Esophagus muscularis mucosa (tissue), 4 donors: ENCODE measurements at regions not wholly inside any gene's neighbourhood (a gene's known extent, or its start where the extent isn't known, plus 50 kb on each side); places are given as distances from the start of the nearest gene placed in this dataset.

Experiments used
- CTCF ChIP-seq, 3 experiments: fragments of 200-600 bp in 2 of 3; fragments of 450-650 bp in 1 of 3; sonication (generic) in 2 of 3; IDR thresholded peaks; one replicate each; pipeline ENCODE4 v1.5.1; 2017 to 2019; ENCODE audit warnings: antibody characterized with exemption in 3 of 3, mild to moderate bottlenecking in 2 of 3, moderate library complexity in 1 of 3
- EP300 ChIP-seq: sonication (generic); formaldehyde crosslinking; IDR thresholded peaks from one replicate; pipeline ENCODE4 v1.6.1; 2017; ENCODE audit warnings: antibody characterized with exemption
- POLR2A ChIP-seq: fragments of 450-650 bp; IDR thresholded peaks from one replicate; pipeline ENCODE4 v1.6.1; 2017; ENCODE audit warnings: antibody characterized with exemption, moderate library complexity, mild to moderate bottlenecking, low read depth
- POLR2AphosphoS5 ChIP-seq, 2 donors: sonication (generic); formaldehyde crosslinking; IDR thresholded peaks; one replicate each; pipeline ENCODE4 v1.6.1; 2017; ENCODE audit warnings: antibody characterized with exemption in 2 of 2

- TF ChIP-seq CTCF (IDR thresholded peaks at IDR 0.05) (no peak), EP300 (no peak), POLR2A (no peak), POLR2AphosphoS5 (IDR thresholded peaks at IDR 0.05) (no peak)
These were observed 138.2 kb upstream of the NCOR2 start for GRCh38 chr12:124705545-124706138.
